ENCODE measurements at regions not wholly inside any gene's neighbourhood (a gene's known extent, or its start where the extent isn't known, plus 50 kb on each side); places are given as distances from the start of the nearest gene placed in this dataset.
"Not testable (repeated sequence)": the region's sequence is repeated elsewhere in the genome, so short reads cannot be mapped to it uniquely, and the experiment has no call there.

- ChIA-PET POLR2A (no interaction called here), CTCF (interaction anchor here (1.0 kb wide), 1 partner anchor 28 kb away, joined by 3 read pairs; no protein-coding TSS in a partner anchor)
- TF ChIP-seq CTCF (IDR thresholded peaks at IDR 0.05; ENCODE audit: insufficient read depth, low read length, missing control alignments) = no peak
These were observed 199.5 kb upstream of the FBXL4 start for GRCh38 chr6:99147206-99147605.

GRCh38 chr6:99146711-99147110 lies 199.0 kb upstream of the FBXL4 start:
- H3K4me3 ChIP-seq (ENCODE audit: low read depth, low read length) = no peak overlapping the region
- CTCF ChIA-PET = interaction anchor here (1.0 kb wide), 1 partner anchor 27 kb away, joined by 3 read pairs; no protein-coding TSS in a partner anchor
- POLR2A ChIA-PET = no interaction called here
- DNase-seq (ENCODE audit: low read depth, low spot score) = no peak
- TF ChIP-seq CTCF (IDR thresholded peaks at IDR 0.05; ENCODE audit: insufficient read depth, low read length, missing control alignments) = no peak

More at GRCh38 chr6:99147206-99147605, 199.5 kb upstream of the FBXL4 start:
- no peak for DNase-seq (ENCODE audit: low read depth, low spot score)
- no peak overlapping the region for H3K4me3 ChIP-seq (ENCODE audit: low read depth, low read length)

GRCh38 chr6:99145738-99146137 lies 198.0 kb upstream of the FBXL4 start:
- no peak for DNase-seq (ENCODE audit: low read depth, low spot score)
- H3K4me3 ChIP-seq (ENCODE audit: low read depth, low read length) = no peak overlapping the region
- TF ChIP-seq CTCF (IDR thresholded peaks at IDR 0.05; ENCODE audit: insufficient read depth, low read length, missing control alignments) = no peak
- ChIA-PET POLR2A (no interaction called here), CTCF (no interaction called here)

- DNase-seq (ENCODE audit: low read depth, low spot score) = no peak
These were observed 195.5 kb upstream of the FBXL4 start for GRCh38 chr6:99143108-99143861.

GRCh38 chr6:99141906-99142305 lies 194.2 kb upstream of the FBXL4 start:
- CTCF ChIA-PET; POLR2A ChIA-PET; H3K4me3 ChIP-seq (ENCODE audit: low read depth, low read length); DNase-seq (ENCODE audit: low read depth, low spot score): not testable (repeated sequence)

More at GRCh38 chr6:99143108-99143861, 195.5 kb upstream of the FBXL4 start:
- ChIA-PET CTCF (no interaction called here), POLR2A (no interaction called here)
- no peak overlapping the region for H3K4me3 ChIP-seq (ENCODE audit: low read depth, low read length)
- TF ChIP-seq CTCF (IDR thresholded peaks at IDR 0.05; ENCODE audit: insufficient read depth, low read length, missing control alignments) = no peak

GRCh38 chr6:99138445-99138844 lies 190.7 kb upstream of the FBXL4 start:
- no peak overlapping the region for H3K4me3 ChIP-seq (ENCODE audit: low read depth, low read length)
- ChIA-PET POLR2A (no interaction called here), CTCF (no interaction called here)
- DNase-seq (ENCODE audit: low read depth, low spot score) = no peak
- no peak for TF ChIP-seq CTCF (IDR thresholded peaks at IDR 0.05; ENCODE audit: insufficient read depth, low read length, missing control alignments)

- no peak for DNase-seq (ENCODE audit: low read depth, low spot score)
- no peak for TF ChIP-seq CTCF (IDR thresholded peaks at IDR 0.05; ENCODE audit: insufficient read depth, low read length, missing control alignments)
- POLR2A ChIA-PET = no interaction called here
- CTCF ChIA-PET = no interaction called here
- no peak overlapping the region for H3K4me3 ChIP-seq (ENCODE audit: low read depth, low read length)
These were observed 189.6 kb upstream of the FBXL4 start for GRCh38 chr6:99137314-99137713.
